Activated CD4-positive, alpha-beta T cell treated with anti-CD3 and anti-CD28 coated beads, Interleukin-2, amount 10 ng/mL, durations not matched to agents 7 days and 5 days (primary cell): ENCODE measurements at regions not wholly inside any gene's neighbourhood (a gene's known extent, or its start where the extent isn't known, plus 50 kb on each side); places are given as distances from the start of the nearest gene placed in this dataset.

Experiments
- CTCF ChIA-PET: fragments of 350-600 bp; sonication (Branson Sonifier 250); formaldehyde crosslinking; loops from one replicate; lab custom pipeline; 2021; ENCODE audit warnings: antibody characterized with exemption; lab: Charles Lee
- POLR2A ChIA-PET: fragments of 350-600 bp; sonication (Branson Sonifier 250); formaldehyde crosslinking; loops from one replicate; lab custom pipeline; 2021; ENCODE audit warnings: antibody characterized with exemption; lab: Charles Lee
- DNase-seq: peaks from one replicate; pipeline ENCODE4 v3.0.0-alpha.2; 2020
- H3K27ac Mint-ChIP-seq: one replicate; pipeline ENCODE4 v1.8.0; 2021; ENCODE audit warnings: mild to moderate bottlenecking, moderate library complexity, mixed read lengths
- H3K27me3 Mint-ChIP-seq: one replicate; pipeline ENCODE4 v1.8.0; 2021; ENCODE audit warnings: mixed read lengths
- H3K36me3 Mint-ChIP-seq: one replicate; pipeline ENCODE4 v1.8.0; 2021; ENCODE audit warnings: low read depth, mixed read lengths
- H3K4me1 Mint-ChIP-seq: one replicate; pipeline ENCODE4 v1.8.0; 2021; ENCODE audit warnings: mixed read lengths
- H3K4me3 Mint-ChIP-seq: one replicate; pipeline ENCODE4 v1.8.0; 2021; ENCODE audit warnings: mild to moderate bottlenecking, moderate library complexity, mixed read lengths
- H3K9me3 Mint-ChIP-seq: one replicate; pipeline ENCODE4 v1.8.0; 2021; ENCODE audit warnings: mixed read lengths

- POLR2A ChIA-PET: interaction anchor here (0.7 kb wide), 1 partner anchor 350 kb away, joined by 3 read pairs; no protein-coding TSS in a partner anchor
- no peak overlapping the region for H3K4me3 Mint-ChIP-seq
Observed at GRCh38 chr15:70486451-70487386, 276.6 kb downstream of the UACA start.

GRCh38 chr15:70486012-70486411 lies 277.3 kb downstream of the UACA start:
- H3K4me3 Mint-ChIP-seq: no peak overlapping the region
- no peak for DNase-seq
- peaks cover 72% of the 10 kb centered on the region for H3K27me3 Mint-ChIP-seq
- H3K36me3 Mint-ChIP-seq: no peaks in the 10 kb centered on the region
- POLR2A ChIA-PET: interaction anchor here (0.7 kb wide), 1 partner anchor 349 kb away, joined by 3 read pairs; no protein-coding TSS in a partner anchor
- CTCF ChIA-PET: interaction anchor here (1.6 to 16.6 kb wide), 3 partner anchors 18 to 60 kb away, joined by 6 to 219 read pairs (median 15); no protein-coding TSS in a partner anchor
- H3K9me3 Mint-ChIP-seq: no peaks in the 10 kb centered on the region
- H3K27ac Mint-ChIP-seq: no peak overlapping the region
- peaks cover 64% of the 10 kb centered on the region for H3K4me1 Mint-ChIP-seq

More at GRCh38 chr15:70486451-70487386, 276.6 kb downstream of the UACA start:
- H3K9me3 Mint-ChIP-seq: no peaks in the 10 kb centered on the region
- H3K27ac Mint-ChIP-seq: peak overlapping the region; percentile 70
- peaks cover 72% of the 10 kb centered on the region for H3K27me3 Mint-ChIP-seq
- CTCF ChIA-PET: interaction anchor here (0.6 to 16.6 kb wide), 12 partner anchors 9 to 384 kb away, joined by 3 to 219 read pairs (median 5); no protein-coding TSS in a partner anchor
- H3K4me1 Mint-ChIP-seq: peaks cover 71% of the 10 kb centered on the region
- DNase-seq: peak; percentile 62
- no peaks in the 10 kb centered on the region for H3K36me3 Mint-ChIP-seq

DNA sequence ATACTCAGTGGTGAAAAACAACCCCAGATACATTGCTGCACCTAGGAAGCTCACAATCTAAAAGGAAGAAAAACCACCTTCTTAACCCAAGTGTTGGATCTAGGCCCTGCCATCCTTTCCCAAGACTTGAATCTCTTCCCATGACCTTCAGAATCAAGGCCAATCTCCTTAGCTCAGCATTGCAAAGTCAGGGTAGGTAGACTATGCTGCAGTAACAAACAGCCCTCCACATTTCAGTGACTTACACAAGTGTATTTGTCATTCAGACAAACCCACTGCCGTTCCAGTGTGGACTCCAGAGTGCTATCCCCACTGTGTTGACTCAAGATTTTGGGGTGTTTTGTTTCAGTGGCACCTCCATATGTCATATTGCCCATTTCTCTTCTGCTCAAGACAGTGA lies 278.4 kb downstream of the UACA start:
- Mint-ChIP-seq H3K27ac (no peak overlapping the region), H3K9me3 (no peaks in the 10 kb centered on the region), H3K4me3 (no peak overlapping the region), H3K4me1 (peaks cover 66% of the 10 kb centered on the region), H3K36me3 (no peaks in the 10 kb centered on the region), H3K27me3 (peaks cover 71% of the 10 kb centered on the region)
- no peak for DNase-seq
- POLR2A ChIA-PET: no interaction called here
- CTCF ChIA-PET: interaction anchor here (3.3 to 16.6 kb wide), 2 partner anchors 19 kb away, joined by 13 to 219 read pairs; no protein-coding TSS in a partner anchor

- H3K9me3 Mint-ChIP-seq: no peaks in the 10 kb centered on the region
- H3K4me1 Mint-ChIP-seq: peaks cover 68% of the 10 kb centered on the region
- POLR2A ChIA-PET: no interaction called here
- no peak overlapping the region for H3K27ac Mint-ChIP-seq
- DNase-seq: no peak
- H3K36me3 Mint-ChIP-seq: no peaks in the 10 kb centered on the region
- CTCF ChIA-PET: interaction anchor here (1.1 to 16.6 kb wide), 3 partner anchors 9 to 20 kb away, joined by 3 to 219 read pairs (median 13); no protein-coding TSS in a partner anchor
- peaks cover 63% of the 10 kb centered on the region for H3K27me3 Mint-ChIP-seq
- H3K4me3 Mint-ChIP-seq: no peak overlapping the region
Observed at GRCh38 chr15:70483513-70483912, 279.8 kb downstream of the UACA start.

DNA sequence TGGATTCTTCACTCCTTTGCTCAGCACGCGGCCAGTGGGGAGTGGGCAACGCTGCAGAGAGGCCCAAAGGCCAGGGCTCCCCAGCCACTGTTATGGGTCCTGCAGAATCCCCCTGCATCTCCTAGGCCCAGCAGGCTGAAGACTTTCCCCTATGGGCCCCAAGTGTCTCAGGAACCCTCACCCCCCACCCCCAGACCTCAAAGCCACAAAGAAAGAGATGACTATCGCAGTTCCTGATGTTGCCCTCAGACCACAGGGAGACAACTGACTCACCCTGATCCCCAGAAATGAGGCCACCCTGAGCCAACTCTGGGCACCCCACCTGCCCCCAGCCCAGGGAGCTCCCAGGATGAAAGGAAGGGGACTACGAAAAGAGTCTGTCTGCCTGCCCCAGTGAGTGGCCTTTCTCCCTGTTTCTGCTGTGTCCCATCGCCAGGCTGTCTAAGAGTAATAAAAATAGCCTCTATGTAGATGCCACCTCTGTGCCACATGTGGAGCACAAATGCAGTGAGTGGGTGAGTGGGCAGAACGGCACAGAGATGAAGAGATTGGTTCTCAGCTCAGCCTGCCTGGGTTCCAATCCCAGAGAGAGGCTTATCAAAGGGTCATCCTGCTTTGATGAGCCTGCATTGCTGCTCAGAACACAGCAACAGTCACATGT lies 283.0 kb downstream of the UACA start:
- POLR2A ChIA-PET: interaction anchor here (0.6 kb wide), 1 partner anchor 184 kb away, joined by 4 read pairs; no protein-coding TSS in a partner anchor

DNA sequence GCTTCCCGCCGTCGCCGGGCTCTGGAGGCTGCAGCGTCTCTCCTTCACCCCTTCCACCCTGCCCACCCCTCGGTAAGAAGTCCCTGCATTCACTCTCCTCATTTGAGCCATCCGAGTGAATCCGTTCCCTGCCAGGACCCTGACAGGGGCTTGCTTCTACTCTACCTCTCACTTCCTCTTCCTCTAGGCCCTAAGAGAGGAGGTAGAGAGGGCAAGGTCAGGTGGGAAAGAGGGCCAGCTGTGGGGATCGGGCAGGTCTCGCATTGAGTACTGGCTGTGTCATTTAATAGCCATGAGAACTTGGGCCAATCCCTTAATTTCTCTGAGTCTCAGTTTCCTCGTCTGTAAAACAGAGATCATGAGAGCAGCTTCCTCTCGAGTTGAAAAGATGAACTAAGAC lies 283.6 kb downstream of the UACA start:
- Mint-ChIP-seq H3K27me3 (peaks cover 72% of the 10 kb centered on the region), H3K9me3 (no peaks in the 10 kb centered on the region), H3K4me3 (no peak overlapping the region), H3K27ac (no peak overlapping the region), H3K36me3 (no peaks in the 10 kb centered on the region), H3K4me1 (peaks cover 67% of the 10 kb centered on the region)
- POLR2A ChIA-PET: no interaction called here
- DNase-seq: no peak
- CTCF ChIA-PET: interaction anchor here (1.3 to 16.6 kb wide), 4 partner anchors 9 to 33 kb away, joined by 3 to 219 read pairs (median 10); no protein-coding TSS in a partner anchor

More for the DNA sequence above, 283.0 kb downstream of the UACA start:
- Mint-ChIP-seq H3K27me3 (peaks cover 72% of the 10 kb centered on the region), H3K9me3 (no peaks in the 10 kb centered on the region), H3K4me3 (peak overlapping the region; percentile 17), H3K36me3 (no peaks in the 10 kb centered on the region), H3K4me1 (peaks cover 62% of the 10 kb centered on the region), H3K27ac (peak overlapping the region; percentile 1)
- CTCF ChIA-PET: interaction anchor here (1.3 to 16.6 kb wide), 4 partner anchors 8 to 34 kb away, joined by 3 to 219 read pairs (median 10); no protein-coding TSS in a partner anchor
- DNase-seq: peak; percentile 75

- peaks cover 69% of the 10 kb centered on the region for H3K27me3 Mint-ChIP-seq
- ChIA-PET CTCF (interaction anchor here (2.3 to 16.6 kb wide), 3 partner anchors 9 to 25 kb away, joined by 8 to 219 read pairs (median 12); no protein-coding TSS in a partner anchor), POLR2A (no interaction called here)
- H3K4me1 Mint-ChIP-seq: peaks cover 67% of the 10 kb centered on the region
- H3K27ac Mint-ChIP-seq: peak overlapping the region; percentile 65
- no peak for DNase-seq
- H3K9me3 Mint-ChIP-seq: no peaks in the 10 kb centered on the region
- H3K36me3 Mint-ChIP-seq: no peaks in the 10 kb centered on the region
- H3K4me3 Mint-ChIP-seq: peak overlapping the region; percentile 2
Observed at GRCh38 chr15:70479056-70479455, 284.3 kb downstream of the UACA start.

GRCh38 chr15:70478251-70478990 lies 284.9 kb downstream of the UACA start:
- peak overlapping the region; percentile 65 for H3K27ac Mint-ChIP-seq
- ChIA-PET CTCF (interaction anchor here (0.8 to 16.6 kb wide), 3 partner anchors 10 to 25 kb away, joined by 3 to 219 read pairs (median 12); no protein-coding TSS in a partner anchor), POLR2A (no interaction called here)
- peak overlapping the region; percentile 2 for H3K4me3 Mint-ChIP-seq
- H3K36me3 Mint-ChIP-seq: no peaks in the 10 kb centered on the region
- DNase-seq: no peak
- peaks cover 69% of the 10 kb centered on the region for H3K27me3 Mint-ChIP-seq
- H3K9me3 Mint-ChIP-seq: no peaks in the 10 kb centered on the region
- H3K4me1 Mint-ChIP-seq: peaks cover 64% of the 10 kb centered on the region

- ChIA-PET POLR2A (no interaction called here), CTCF (interaction anchor here (0.8 to 16.6 kb wide), 3 partner anchors 10 to 26 kb away, joined by 3 to 219 read pairs (median 3); no protein-coding TSS in a partner anchor)
- H3K27ac Mint-ChIP-seq: peak overlapping the region; percentile 2
- H3K36me3 Mint-ChIP-seq: no peaks in the 10 kb centered on the region
- peaks cover 61% of the 10 kb centered on the region for H3K4me1 Mint-ChIP-seq
- no peak overlapping the region for H3K4me3 Mint-ChIP-seq
- no peak for DNase-seq
- H3K27me3 Mint-ChIP-seq: peaks cover 69% of the 10 kb centered on the region
- no peaks in the 10 kb centered on the region for H3K9me3 Mint-ChIP-seq
Observed at GRCh38 chr15:70477750-70478250, 285.6 kb downstream of the UACA start.

GRCh38 chr15:70476441-70476840 lies 286.9 kb downstream of the UACA start:
- CTCF ChIA-PET: interaction anchor here (0.6 to 1.5 kb wide), 3 partner anchors 1009 to 1014 kb away, joined by 3 to 5 read pairs (median 4); no protein-coding TSS in a partner anchor

GRCh38 chr15:70475921-70476320 lies 287.4 kb downstream of the UACA start:
- Mint-ChIP-seq H3K27me3 (peaks cover 78% of the 10 kb centered on the region), H3K27ac (no peak overlapping the region), H3K4me3 (no peak overlapping the region), H3K36me3 (peaks cover 2% of the 10 kb centered on the region), H3K9me3 (no peaks in the 10 kb centered on the region), H3K4me1 (peaks cover 55% of the 10 kb centered on the region)
- POLR2A ChIA-PET: no interaction called here
- CTCF ChIA-PET: interaction anchor here (0.6 to 1.8 kb wide), 4 partner anchors 12 to 1013 kb away, joined by 3 to 12 read pairs (median 4); no protein-coding TSS in a partner anchor
- DNase-seq: no peak

More at GRCh38 chr15:70476441-70476840, 286.9 kb downstream of the UACA start:
- H3K4me1 Mint-ChIP-seq: peaks cover 55% of the 10 kb centered on the region
- no peak overlapping the region for H3K27ac Mint-ChIP-seq
- peaks cover 2% of the 10 kb centered on the region for H3K36me3 Mint-ChIP-seq
- no peaks in the 10 kb centered on the region for H3K9me3 Mint-ChIP-seq
- H3K4me3 Mint-ChIP-seq: no peak overlapping the region
- DNase-seq: no peak
- POLR2A ChIA-PET: no interaction called here
- H3K27me3 Mint-ChIP-seq: peaks cover 74% of the 10 kb centered on the region
